ENCODE measurements at regions not wholly inside any gene's neighbourhood (a gene's known extent, or its start where the extent isn't known, plus 50 kb on each side); places are given as distances from the start of the nearest gene placed in this dataset.

- TF ChIP-seq POLR2A (IDR thresholded peaks at IDR 0.05) (no peak), CTCF (IDR thresholded peaks at IDR 0.05) (no peak)
Measured at GRCh38 chr22:26114826-26115225, 54.4 kb upstream of the SEZ6L start.
